Kidney (tissue), 13 donors: ENCODE measurements at regions not wholly inside any gene's neighbourhood (a gene's known extent, or its start where the extent isn't known, plus 50 kb on each side); places are given as distances from the start of the nearest gene placed in this dataset.

Experiments used
- DNase-seq, 5 donors: peaks; one replicate each; pipeline ENCODE4 v3.0.0-alpha.2; 2013 to 2020
- FAIRE-seq: peaks from 2 replicates; lab custom pipeline; 2012; peaks lifted over from hg19 to GRCh38; lab: Jason Lieb, UNC
- H3K27ac ChIP-seq, 2 donors: one replicate each; pipeline ENCODE4 v1.7.0; 2013; ENCODE audit warnings: low read depth in 2 of 2, low read length in 2 of 2, inconsistent platforms in 1 of 2
- H3K27me3 ChIP-seq: one replicate; pipeline ENCODE4 v1.7.1; 2013; ENCODE audit warnings: low read length, inconsistent platforms; ENCODE audit not compliant: control insufficient read depth, insufficient read depth
- H3K36me3 ChIP-seq, 3 donors: one replicate each; pipeline versions ENCODE4 v1.7.0 to v1.7.1; 2013; ENCODE audit warnings: low read length in 3 of 3, control low read depth in 1 of 3, inconsistent platforms in 1 of 3; ENCODE audit not compliant: insufficient read depth in 3 of 3, control insufficient read depth in 2 of 3
- H3K4me1 ChIP-seq, 3 donors: one replicate each; pipeline versions ENCODE4 v1.7.0 to v1.7.1; 2013; ENCODE audit warnings: low read length in 3 of 3, inconsistent platforms in 1 of 3, low read depth in 1 of 3; ENCODE audit not compliant: control insufficient read depth in 2 of 3, insufficient read depth in 2 of 3
- H3K4me3 ChIP-seq, 3 donors: one replicate each; pipeline versions ENCODE4 v1.7.0 to v1.8.1; 2013; ENCODE audit warnings: low read length in 3 of 3, control low read depth in 1 of 3, inconsistent platforms in 1 of 3
- H3K9ac ChIP-seq, 3 donors: one replicate each; pipeline versions ENCODE4 v1.7.0 to v1.7.1; 2013; ENCODE audit warnings: low read length in 3 of 3, control low read depth in 1 of 3, inconsistent platforms in 1 of 3
- H3K9me3 ChIP-seq, 3 donors: one replicate each; pipeline versions ENCODE4 v1.7.0 to v1.7.1; 2013; ENCODE audit warnings: low read length in 3 of 3, control low read depth in 1 of 3, inconsistent platforms in 1 of 3; ENCODE audit not compliant: control insufficient read depth in 2 of 3, insufficient read depth in 1 of 3
- CTCF ChIP-seq: IDR thresholded peaks from 3 replicates; pipeline ENCODE4 v1.5.1; 2012; ENCODE audit warnings: mild to moderate bottlenecking, moderate library complexity, borderline replicate concordance; ENCODE audit not compliant: insufficient read depth; ENCODE audit errors: extremely low read depth
- intact Hi-C: fragments of 100-400 bp; cut with DNase I; formaldehyde crosslinking; loops from one replicate; pipeline ENCODE4 v1.11.1; 2022
- donor health status: control.
- donor health status: control.
- donor health status: control.
- donor health status: control.
- donor health status: control.
- donor health status: DM: yes; HTN: yes; CAD: no.
- donor health status: Normal renal cell carcinoma (clear cell type).

DNA sequence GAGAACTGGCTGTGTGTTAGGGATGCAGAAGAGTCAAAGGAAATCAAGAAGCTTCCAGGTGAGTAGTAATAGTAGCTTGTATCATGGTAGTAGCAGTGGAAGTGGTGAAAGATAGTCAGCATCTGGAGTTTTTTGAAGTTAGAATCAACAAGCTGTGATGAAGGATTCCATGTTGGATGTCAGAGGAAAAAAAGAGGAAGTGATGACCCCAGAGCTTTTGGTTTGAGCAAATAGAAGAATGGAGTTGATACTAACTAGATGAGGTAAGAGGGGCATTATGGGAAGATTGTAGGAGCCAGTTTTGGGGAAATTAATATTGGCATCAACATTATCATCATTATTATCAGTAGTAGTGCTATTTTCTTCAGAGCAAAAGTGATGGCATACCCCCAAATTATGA is 542.2 kb downstream of the XIRP2 start:
- H3K9ac ChIP-seq, result no peak overlapping the region
- FAIRE-seq (no peak), DNase-seq (no peak)
- no peak for TF ChIP-seq CTCF
- no peaks in the 10 kb centered on the region for H3K9me3 ChIP-seq
- no peaks in the 10 kb centered on the region for H3K27me3 ChIP-seq
- H3K36me3 ChIP-seq, result no peaks in the 10 kb centered on the region
- no peak overlapping the region for H3K4me3 ChIP-seq
- no peak overlapping the region for H3K27ac ChIP-seq
- H3K4me1 ChIP-seq, result no peaks in the 10 kb centered on the region
- intact Hi-C loops, result no loop called here

- no peaks in the 10 kb centered on the region for H3K36me3 ChIP-seq
- no peaks in the 10 kb centered on the region for H3K9me3 ChIP-seq
- no peaks in the 10 kb centered on the region for H3K4me1 ChIP-seq
- no peak for TF ChIP-seq CTCF
- DNase-seq (peak in 1 of 5 donors; percentile 2), FAIRE-seq (no peak)
- no peak overlapping the region for H3K9ac ChIP-seq
- intact Hi-C loops, result no loop called here
- no peak overlapping the region for H3K4me3 ChIP-seq
- no peak overlapping the region for H3K27ac ChIP-seq
- no peaks in the 10 kb centered on the region for H3K27me3 ChIP-seq
Observed at GRCh38 chr2:167424803-167425755, 536.8 kb downstream of the XIRP2 start.

GRCh38 chr2:167424221-167424620 is 535.9 kb downstream of the XIRP2 start:
- no peaks in the 10 kb centered on the region for H3K36me3 ChIP-seq
- H3K9ac ChIP-seq, result no peak overlapping the region
- no peak for TF ChIP-seq CTCF
- H3K4me1 ChIP-seq, result no peaks in the 10 kb centered on the region
- FAIRE-seq (no peak), DNase-seq (no peak)
- no peak overlapping the region for H3K4me3 ChIP-seq
- H3K27ac ChIP-seq, result no peak overlapping the region
- no peaks in the 10 kb centered on the region for H3K27me3 ChIP-seq
- no peaks in the 10 kb centered on the region for H3K9me3 ChIP-seq
- intact Hi-C loops, result no loop called here
